22Rv1 (cell line): ENCODE measurements at regions not wholly inside any gene's neighbourhood (a gene's known extent, or its start where the extent isn't known, plus 50 kb on each side); places are given as distances from the start of the nearest gene placed in this dataset.

Experiments
- CTCF ChIP-seq: fragments of 450-650 bp; IDR thresholded peaks from 2 replicates; pipeline ENCODE4 v1.5.1; 2017; ENCODE audit warnings: mild to moderate bottlenecking
- ZFX ChIP-seq: fragments of 450-650 bp; IDR thresholded peaks from 2 replicates; pipeline ENCODE4 v1.6.1; 2017; ENCODE audit warnings: antibody characterized with exemption, borderline replicate concordance

- TF ChIP-seq CTCF, result no peak
- no peak for TF ChIP-seq ZFX
Measured at GRCh38 chr1:103362348-103363007, 163.0 kb upstream of the RNPC3 start.
